GM18519 (cell line): ENCODE measurements at regions not wholly inside any gene's neighbourhood (a gene's known extent, or its start where the extent isn't known, plus 50 kb on each side); places are given as distances from the start of the nearest gene placed in this dataset.
"Not testable (repeated sequence)": the region's sequence is repeated elsewhere in the genome, so short reads cannot be mapped to it uniquely, and the experiment has no call there.

Source experiments
- ATAC-seq: cut with Tn5 transposase; IDR thresholded peaks from one replicate; pipeline ENCODE4 v1.9.1; 2021; ENCODE audit warnings: mild to moderate bottlenecking, moderate library complexity; ENCODE audit not compliant: unreplicated experiment, low FRiP score

DNA sequence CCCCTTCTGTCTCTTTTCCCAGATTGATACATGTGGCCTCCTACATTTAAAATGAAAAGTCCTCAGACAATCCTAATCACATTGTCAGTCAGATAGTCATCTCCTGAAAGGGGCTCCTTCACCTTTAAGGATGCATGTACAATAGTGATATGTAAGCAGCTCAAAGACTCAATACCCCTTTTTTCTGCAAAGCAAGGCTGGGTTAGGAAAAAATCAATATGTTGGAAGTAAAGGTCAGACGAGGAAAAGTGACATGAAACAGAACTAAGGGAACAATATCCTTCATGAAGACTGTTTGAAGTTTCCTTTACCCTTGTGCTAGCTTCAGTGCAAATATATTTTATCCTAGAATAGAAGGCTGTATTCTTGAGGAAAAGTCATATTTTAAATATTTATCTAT lies 539.3 kb downstream of the NR2F2 start:
- ATAC-seq, result no peak

DNA sequence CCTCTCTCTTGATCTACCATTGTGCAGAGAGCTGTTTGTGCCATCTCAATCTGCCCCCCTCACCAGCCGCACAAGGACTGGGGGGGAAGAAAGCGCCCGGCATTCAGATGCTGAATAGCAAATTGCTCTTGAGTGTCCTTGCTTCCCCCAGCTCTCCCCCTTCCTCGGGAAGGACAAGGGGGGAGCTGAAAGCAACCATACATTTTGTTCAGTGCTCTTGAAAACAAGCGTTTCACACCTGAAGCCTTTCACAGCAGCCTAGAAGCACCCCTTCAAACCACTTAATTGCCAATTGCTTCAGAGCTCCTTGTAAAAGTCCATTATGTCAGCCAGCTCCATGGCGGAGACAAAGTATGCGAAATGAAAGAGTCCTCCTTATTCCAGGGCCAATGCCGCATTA lies 540.1 kb downstream of the NR2F2 start:
- ATAC-seq, result no peak

DNA sequence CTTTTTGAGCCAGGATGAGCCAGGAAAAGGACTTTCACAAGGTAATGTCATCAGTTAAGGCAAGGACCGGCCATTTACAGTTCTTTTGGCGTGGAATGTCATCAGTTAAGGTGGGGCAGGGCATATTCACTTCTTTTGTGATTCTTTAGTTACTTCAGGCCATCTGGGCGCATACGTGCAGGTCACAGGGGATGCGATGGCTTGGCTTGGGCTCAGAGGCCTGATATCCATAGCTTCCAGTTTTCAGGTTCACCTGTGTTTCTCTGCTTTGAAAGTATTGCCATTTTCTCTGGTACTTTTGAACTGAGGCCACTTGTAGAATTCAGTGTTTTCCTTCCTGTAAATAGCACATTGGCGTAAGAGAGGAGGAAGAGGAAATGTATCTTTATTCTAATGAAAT lies 546.9 kb downstream of the NR2F2 start:
- not testable (repeated sequence) for ATAC-seq

DNA sequence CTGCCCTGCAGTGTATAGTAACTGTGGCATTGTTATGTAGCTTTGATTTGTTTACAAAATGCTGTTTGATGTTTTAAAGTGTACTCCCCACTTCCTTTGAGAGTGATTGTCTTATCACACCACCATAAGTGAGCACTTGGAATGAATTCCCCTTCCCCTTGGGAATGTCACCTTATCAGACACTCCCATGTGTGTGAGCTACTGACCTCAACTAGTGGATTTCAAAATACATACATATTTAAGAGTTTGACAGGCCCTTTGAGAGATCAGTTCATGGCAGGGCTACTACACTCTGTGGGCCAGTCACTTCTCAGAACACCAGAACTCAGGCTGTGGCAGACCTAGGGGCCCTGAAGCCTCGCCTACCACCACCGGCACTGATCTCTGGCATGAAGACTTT lies 547.6 kb downstream of the NR2F2 start:
- ATAC-seq, result no peak

DNA sequence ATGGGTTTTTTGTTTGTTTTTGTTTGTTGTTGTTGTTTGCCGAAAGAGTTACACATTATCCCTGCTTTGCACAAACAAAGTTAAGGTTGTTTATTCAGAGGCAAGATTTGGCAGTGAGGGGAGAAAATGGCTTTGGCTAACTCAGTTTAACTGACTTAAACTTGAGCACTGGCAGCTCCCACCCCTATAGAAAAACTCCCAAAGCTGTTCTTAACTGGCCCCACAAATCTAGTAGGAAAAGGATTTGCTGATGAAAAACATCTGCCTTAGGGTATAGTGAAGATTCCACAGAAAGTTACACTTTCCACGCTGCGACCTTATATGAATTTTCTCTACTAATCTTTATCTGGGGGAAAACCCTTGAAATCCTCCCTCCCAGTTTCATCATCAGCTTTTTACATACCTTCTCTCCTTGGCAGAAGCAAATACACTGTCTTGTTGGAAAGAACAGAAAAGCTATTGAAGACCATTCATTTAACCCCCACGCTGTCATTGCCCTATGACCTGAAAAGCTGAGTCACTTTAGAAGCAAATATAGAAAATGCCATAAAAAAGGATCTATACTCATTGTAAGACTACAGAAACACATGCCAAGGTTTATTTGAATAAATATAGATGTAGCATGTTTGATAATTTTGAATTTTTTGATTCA lies 551.7 kb downstream of the NR2F2 start:
- ATAC-seq, result no peak

DNA sequence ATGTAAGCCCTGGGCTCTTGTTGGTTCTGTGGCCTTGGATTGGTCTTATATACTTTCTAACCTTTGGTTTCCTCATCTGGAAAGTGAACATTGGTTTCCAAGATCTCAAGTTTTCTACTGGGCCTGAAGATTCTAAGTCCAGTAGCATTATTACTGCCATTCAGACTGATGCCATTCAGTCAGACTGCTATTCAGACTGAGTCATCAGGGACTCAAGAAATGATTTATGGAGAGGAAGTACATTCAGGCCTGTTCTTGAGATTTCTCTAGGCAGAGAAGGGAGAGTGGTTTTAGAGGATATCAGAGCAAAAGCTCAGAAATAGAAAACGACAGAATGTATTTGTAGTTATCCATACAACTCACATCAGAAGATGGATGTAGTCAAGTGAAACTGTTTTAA lies 557.2 kb downstream of the NR2F2 start:
- no peak for ATAC-seq

DNA sequence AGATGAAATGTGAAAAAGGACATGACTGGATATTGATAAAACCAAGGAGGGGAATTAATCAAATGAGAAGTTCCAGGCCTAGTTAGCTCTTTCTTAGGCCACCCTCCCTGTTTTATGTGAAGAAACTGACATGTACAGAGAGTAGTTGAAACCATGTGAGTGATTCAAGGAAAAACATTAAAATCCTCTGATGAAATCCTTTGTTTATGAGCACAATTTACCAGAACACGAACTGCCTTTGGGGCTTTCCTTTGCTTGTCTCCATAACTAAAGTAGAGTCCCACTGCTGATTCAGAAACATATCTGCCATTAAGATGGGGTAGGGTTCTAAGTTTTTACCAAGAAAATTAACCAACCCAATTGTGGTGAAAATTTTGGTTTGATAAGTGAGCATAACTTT lies 558.3 kb downstream of the NR2F2 start:
- no peak for ATAC-seq

DNA sequence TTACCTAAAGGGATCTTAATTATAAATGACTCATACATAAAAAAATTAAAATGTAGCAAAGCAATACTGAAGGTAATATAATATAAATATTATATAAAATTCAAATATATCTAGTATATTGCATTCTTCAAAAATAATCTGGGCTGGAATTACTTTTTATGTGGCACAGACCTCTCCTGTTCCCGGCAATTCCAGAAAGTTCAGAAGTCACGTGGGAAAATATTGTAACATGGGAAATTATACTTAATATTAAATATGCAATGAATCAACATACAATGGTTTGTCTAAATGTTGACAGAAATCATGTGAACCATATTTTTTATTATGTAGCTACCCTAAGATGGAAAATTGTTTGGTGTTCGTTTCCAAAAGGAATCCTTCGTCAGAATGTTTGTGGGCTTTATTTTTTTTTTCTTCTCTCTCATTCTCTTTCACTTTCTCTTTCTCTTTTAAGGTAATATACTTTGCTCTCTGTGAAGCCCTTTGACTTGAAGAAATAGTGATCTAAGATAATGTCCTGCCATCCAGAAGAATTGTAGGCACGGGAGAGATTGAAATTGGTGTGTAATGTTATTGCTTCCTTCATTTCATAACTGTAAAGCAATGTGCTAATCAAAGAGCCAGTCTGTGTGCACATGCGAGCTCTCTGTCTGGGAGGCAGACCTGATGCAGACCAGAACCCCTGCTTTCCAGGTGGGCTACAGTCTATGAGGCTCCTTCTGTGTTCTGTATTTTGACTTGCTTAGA lies 559.4 kb downstream of the NR2F2 start:
- peak; percentile 56 for ATAC-seq

DNA sequence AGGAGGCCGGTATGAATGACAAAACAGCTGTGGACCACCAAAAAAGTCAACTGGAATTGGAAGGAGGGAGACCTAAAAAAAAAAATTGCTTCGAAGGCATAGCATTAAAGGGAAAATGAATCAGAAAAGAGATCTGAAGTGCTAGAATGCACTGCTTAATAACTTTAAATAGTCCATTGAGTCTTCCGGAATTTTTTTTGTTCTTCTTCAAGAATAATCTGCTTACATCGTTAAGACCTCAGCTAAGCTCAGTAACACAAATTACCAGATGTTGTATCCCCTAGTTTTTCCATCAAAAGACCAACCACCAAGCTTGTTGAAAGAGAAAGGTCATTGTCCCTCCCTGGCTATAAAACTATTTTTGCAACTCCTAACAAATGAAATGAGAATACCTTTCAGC lies 560.5 kb downstream of the NR2F2 start:
- ATAC-seq, result no peak

DNA sequence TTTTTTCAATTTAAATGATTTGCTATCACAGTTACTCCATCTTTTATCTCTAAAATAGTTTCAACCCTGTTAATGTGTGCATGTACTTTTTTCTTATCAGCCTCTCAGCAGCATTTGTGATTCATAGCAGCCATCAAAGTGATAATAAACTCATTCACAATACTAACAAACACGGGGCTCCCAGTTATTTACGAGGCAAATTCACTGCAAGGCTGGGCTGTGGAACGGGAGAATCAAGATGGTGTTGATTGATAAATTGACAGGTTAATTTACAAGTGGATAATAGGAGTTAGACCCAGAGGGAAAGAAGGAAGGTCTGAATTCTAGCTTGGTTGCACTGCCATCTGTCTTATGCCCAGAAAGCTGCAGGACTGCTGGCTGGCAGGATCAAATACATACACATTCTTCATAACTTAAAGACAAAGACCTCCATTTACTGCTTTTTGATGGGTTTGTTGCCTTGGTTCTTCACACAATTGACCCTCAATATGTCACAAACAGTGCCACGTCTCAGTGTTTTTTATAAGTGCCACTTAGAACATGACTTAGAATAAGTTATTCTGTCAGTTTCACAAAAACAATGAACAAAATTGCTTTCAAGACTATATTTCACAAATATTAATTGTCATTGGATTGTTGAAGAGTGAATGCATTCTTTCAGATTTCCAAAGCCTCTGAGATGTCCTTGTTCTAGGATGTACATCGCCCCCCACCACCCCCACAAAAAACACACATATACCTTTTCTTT lies 562.8 kb downstream of the NR2F2 start:
- no peak for ATAC-seq

DNA sequence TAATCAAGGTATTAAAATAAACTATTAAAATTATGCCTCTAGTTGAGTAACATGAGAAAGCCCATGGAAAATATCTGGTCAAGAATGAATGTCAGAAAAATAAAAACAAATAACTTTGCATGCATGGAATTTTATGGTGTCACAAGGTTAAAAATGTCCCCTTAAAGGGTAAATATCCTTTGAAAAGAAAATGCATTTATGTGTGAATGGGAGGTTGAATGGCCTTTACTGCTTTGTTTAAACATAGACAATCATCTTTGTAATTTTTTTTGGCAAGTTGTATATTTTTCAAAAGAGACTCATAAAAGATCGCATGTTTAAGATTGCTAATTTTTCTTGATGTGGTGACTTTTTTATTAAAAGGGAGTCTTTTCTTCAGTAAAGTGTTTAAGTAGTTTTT lies 564.2 kb downstream of the NR2F2 start:
- ATAC-seq, result no peak

DNA sequence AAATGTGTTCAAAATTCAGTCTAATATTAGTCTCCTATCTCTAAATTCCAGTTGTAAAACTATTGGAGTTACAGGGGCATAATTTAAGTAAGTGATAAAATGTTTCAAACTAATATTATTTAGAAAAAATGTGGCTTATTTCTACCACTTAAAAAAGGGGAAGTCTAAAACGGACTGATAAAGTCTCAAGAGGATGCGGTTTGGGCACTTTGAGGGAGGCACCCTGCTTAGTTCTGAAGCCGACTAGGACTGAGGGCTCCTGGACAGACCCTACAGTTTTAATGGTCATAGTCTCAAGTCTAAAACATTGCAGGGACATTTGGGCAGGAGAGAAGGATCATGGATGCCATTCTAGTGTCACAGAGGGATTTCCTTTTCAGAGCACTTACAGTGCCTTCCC lies 566.3 kb downstream of the NR2F2 start:
- no peak for ATAC-seq

DNA sequence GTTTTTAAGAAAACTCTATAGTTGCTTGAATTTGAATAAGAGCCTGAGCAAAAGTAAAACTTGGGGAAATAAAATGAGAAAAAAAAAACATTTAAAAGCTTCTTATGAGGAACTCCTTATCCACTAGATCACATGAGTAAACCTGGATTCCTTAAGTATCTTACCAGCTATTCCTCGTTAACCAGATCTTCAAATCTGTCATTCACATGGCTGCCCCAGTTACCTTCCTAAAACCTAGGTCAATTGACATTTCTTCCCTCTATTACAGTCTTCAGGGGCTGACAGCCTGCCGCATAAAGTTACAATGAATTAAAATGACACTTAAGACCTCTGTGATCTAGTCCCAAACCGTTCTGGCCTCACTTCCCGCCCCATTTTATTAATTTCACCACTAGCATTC lies 583.6 kb downstream of the NR2F2 start:
- no peak for ATAC-seq

DNA sequence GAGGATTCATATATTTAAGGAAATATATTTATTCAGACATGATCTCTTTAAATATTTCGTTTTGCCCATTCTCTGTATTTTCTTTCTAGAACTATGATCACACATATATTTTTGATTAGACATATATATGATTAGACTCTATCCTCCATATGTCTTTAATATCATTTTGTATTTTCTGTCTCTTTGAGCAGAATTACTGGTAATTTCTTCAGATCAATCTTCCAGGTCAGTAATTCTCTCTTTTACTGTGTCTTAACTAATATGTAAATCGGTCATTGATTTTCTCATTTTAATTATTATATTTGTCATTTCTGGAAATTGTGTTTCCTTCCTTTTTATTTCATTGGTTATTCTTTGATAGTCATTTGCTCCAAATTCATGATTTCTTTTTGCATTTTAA lies 586.2 kb downstream of the NR2F2 start:
- no peak for ATAC-seq

DNA sequence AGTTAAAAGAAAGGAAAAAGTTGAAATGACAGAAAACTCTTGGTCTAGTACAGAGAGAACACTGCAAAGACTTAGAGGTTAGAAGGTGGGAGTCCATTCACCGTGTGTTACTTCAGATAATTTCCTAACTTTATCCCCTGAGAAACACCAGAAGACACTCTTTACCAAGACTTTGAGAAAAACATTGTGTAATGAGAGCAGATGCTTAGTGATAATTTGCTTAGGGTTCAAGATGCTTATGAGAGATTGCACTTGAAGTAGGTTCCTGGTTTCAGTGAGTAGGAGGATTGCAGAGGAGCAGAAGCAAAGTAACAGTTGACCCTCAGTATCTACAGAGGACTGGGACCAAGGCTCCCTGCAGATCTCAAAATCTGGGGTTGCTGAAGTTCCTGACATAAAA lies 594.1 kb downstream of the NR2F2 start:
- no peak for ATAC-seq

DNA sequence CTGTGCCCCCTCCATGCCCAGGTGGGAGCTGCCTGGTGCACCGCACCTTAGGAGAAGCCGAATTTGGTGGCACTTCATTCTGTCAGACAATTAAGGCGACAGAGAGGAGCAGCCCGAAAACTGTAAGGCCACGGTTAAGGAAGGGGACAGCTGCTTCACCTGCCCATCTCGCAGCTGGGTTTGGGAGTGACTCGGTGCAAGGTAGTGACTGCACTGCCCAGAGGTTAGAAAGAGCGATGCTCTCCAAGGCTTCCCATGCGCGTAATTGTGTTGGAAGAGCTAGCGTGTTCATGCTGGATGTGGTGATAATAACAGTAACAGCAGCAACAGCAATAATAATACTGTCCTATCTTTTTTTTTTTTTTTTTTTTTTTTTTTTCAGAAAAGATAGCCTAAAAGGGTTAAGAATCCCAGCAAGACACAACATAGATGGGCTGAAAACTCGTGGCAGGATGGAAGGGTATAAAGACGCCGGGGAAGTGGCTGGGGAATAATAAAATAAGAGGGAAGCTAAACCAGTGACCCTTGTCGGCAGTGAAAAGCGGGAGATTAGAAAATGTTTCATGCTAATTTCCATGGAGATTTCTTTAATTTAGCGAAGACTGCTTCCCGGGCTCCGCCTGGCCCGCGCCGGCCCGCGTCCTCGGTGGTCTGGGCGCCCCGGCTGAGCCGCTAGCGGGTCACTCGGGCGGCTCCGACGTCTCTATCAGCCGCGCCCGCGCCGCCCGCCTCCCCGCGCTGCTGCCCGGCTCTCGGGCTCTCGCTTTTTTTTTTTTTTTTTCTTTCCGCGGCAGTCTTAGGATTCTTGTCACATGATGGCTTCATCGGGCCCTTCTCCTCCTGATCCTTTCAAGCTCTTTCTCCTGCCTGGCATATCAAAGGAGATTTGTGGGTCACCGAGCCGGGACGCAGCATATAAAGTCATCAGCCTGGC lies 617.1 kb downstream of the NR2F2 start:
- no peak for ATAC-seq

DNA sequence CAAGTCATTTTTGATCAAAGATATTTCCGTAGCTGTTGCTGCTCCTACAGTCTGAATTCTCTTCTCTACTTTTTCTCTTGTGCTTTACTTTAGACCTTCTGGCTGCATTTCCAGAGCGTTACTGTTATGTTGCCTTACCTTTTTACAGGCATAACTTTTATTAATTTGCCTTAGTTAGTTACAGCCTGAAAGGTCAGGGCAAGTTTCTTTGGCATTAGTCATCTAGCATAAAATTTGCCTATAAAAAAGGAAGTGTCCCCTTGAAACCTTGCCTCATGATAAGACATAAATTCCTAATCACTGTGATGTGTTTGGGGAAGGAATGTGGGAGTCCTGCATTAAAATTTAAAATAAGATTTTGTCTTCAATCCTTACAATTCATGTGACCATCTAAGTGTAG lies 618.5 kb downstream of the NR2F2 start:
- no peak for ATAC-seq

DNA sequence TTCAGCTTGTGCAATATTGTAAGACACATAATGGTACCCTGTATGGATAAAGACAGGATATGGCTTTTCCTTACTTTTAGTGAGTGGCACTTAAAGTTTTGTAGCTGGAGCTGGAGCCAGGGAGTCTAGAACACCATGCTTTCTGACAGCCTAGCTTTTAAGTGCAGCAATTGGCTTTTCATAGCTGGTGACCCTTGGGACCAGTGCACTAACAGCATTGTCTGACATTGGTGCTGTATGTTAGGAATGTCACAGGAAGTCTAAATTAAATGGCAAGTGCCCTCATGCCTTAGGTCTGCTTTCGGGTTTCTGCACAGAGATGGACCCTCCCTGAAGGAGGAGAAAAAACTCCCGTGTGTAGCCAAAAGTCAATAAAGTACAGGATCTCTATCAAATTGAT lies 628.2 kb downstream of the NR2F2 start:
- no peak for ATAC-seq

DNA sequence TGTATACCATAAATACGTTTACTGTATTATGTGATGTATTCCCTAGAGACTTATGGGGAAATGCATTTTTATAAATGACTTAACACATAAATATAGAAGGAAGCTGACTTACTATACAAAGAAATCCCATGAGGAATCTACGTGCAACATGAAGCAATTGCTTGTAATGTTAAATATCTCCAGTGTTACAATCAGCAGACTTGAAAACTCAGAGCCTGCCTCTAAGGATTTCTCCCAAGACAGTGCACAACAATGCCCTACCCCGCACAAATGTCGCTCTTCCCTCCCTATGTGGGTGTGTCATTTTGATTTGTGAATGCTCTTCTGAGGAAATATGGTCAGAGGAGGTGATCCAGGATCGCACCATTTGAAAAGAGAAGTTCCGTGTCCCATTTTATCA lies 629.0 kb downstream of the NR2F2 start:
- no peak for ATAC-seq

DNA sequence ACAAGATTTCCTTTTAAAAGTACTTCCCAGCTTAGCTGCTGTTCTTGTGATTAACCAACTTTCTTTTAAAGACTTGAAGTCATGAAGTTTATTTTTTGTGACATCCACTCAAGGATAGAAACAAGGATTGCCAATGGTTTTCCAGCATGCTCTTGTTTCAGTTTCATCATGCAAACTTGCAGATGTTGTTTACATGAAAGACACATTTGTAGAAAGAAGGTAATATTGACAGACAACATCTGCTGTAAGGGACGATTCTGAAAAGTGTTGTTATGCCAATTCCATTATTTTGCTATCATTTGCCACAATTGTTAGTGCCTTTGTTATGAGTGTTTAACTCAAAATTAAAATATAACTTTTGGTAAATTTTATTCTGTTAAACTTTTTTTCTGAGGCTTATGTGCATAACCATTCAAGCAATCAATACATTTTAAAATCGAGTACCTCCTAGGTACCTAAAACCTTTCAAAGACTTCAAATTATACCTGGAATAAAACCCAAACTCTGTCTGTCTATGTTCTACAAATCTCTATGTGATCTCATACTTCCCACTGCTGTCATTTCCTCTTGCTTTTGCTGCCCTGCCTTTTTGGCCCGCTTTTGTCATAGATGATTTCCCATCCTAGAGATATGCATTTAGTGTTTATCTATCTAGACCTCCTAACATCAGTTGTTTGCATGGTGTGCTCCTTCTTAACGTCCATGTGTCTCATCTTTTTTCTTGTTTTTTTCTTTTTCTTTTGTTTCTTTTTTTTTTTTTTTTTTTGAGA lies 630.4 kb downstream of the NR2F2 start:
- ATAC-seq, result no peak
